ENCODE measurements at regions not wholly inside any gene's neighbourhood (a gene's known extent, or its start where the extent isn't known, plus 50 kb on each side); places are given as distances from the start of the nearest gene placed in this dataset.

GRCh38 chr9:14542071-14542470, 151.2 kb downstream of the ZDHHC21 start:
- Histone ChIP-seq H2AFZ (ENCODE audit: low read depth) (no peak overlapping the region), H3K4me3 (IDR thresholded peaks at IDR 0.05; ENCODE audit: insufficient read depth, low read depth, low read length) (no peak overlapping the region), H3K4me2 (no peak overlapping the region), H3K4me1 (ENCODE audit: low read depth, poor library complexity, severe bottlenecking) (no peaks in the 10 kb centered on the region), H3K79me2 (ENCODE audit: insufficient read depth, low read depth) (no peaks in the 10 kb centered on the region), H4K20me1 (ENCODE audit: insufficient read depth) (no peaks in the 10 kb centered on the region), H3K27ac (no peak overlapping the region), H3K36me3 (ENCODE audit: insufficient read depth) (no peaks in the 10 kb centered on the region), H3K9ac (no peak overlapping the region), H3K27me3 (ENCODE audit: insufficient read depth, low read depth) (no peaks in the 10 kb centered on the region)
- TF ChIP-seq CTCF (conservative IDR thresholded peaks at IDR 0.05; ENCODE audit: low read depth, low read length), result no peak

GRCh38 chr9:14538526-14538925, 154.7 kb downstream of the ZDHHC21 start:
- Histone ChIP-seq H3K36me3 (ENCODE audit: insufficient read depth) (no peaks in the 10 kb centered on the region), H3K4me3 (IDR thresholded peaks at IDR 0.05; ENCODE audit: insufficient read depth, low read depth, low read length) (no peak overlapping the region), H2AFZ (ENCODE audit: low read depth) (no peak overlapping the region), H3K9ac (no peak overlapping the region), H3K27ac (no peak overlapping the region), H3K4me1 (ENCODE audit: low read depth, poor library complexity, severe bottlenecking) (no peaks in the 10 kb centered on the region), H4K20me1 (ENCODE audit: insufficient read depth) (no peaks in the 10 kb centered on the region), H3K27me3 (ENCODE audit: insufficient read depth, low read depth) (no peaks in the 10 kb centered on the region), H3K79me2 (ENCODE audit: insufficient read depth, low read depth) (no peaks in the 10 kb centered on the region), H3K4me2 (no peak overlapping the region)
- TF ChIP-seq CTCF (conservative IDR thresholded peaks at IDR 0.05; ENCODE audit: low read depth, low read length), result no peak

- Histone ChIP-seq H3K4me3 (IDR thresholded peaks at IDR 0.05; ENCODE audit: insufficient read depth, low read depth, low read length) (no peak overlapping the region), H2AFZ (ENCODE audit: low read depth) (no peak overlapping the region), H3K79me2 (ENCODE audit: insufficient read depth, low read depth) (no peaks in the 10 kb centered on the region), H3K27me3 (ENCODE audit: insufficient read depth, low read depth) (no peaks in the 10 kb centered on the region), H3K36me3 (ENCODE audit: insufficient read depth) (no peaks in the 10 kb centered on the region), H3K4me2 (no peak overlapping the region), H4K20me1 (ENCODE audit: insufficient read depth) (no peaks in the 10 kb centered on the region), H3K27ac (no peak overlapping the region), H3K9ac (no peak overlapping the region), H3K4me1 (ENCODE audit: low read depth, poor library complexity, severe bottlenecking) (no peaks in the 10 kb centered on the region)
- TF ChIP-seq CTCF (conservative IDR thresholded peaks at IDR 0.05; ENCODE audit: low read depth, low read length), result no peak
These were observed 157.9 kb downstream of the ZDHHC21 start for GRCh38 chr9:14535161-14535955.

GRCh38 chr9:14533867-14534640, 159.2 kb downstream of the ZDHHC21 start:
- no peaks in the 10 kb centered on the region for H3K27me3 ChIP-seq (ENCODE audit: insufficient read depth, low read depth)
- H2AFZ ChIP-seq (ENCODE audit: low read depth), result no peak overlapping the region
- H3K4me1 ChIP-seq (ENCODE audit: low read depth, poor library complexity, severe bottlenecking), result no peaks in the 10 kb centered on the region
- no peaks in the 10 kb centered on the region for H3K79me2 ChIP-seq (ENCODE audit: insufficient read depth, low read depth)
- H4K20me1 ChIP-seq (ENCODE audit: insufficient read depth), result no peaks in the 10 kb centered on the region
- H3K27ac ChIP-seq, result no peak overlapping the region
- H3K4me3 ChIP-seq (IDR thresholded peaks at IDR 0.05; ENCODE audit: insufficient read depth, low read depth, low read length), result no peak overlapping the region
- no peaks in the 10 kb centered on the region for H3K36me3 ChIP-seq (ENCODE audit: insufficient read depth)
- TF ChIP-seq CTCF (conservative IDR thresholded peaks at IDR 0.05; ENCODE audit: low read depth, low read length), result no peak
- no peak overlapping the region for H3K9ac ChIP-seq
- no peak overlapping the region for H3K4me2 ChIP-seq
